ENCODE measurements at regions not wholly inside any gene's neighbourhood (a gene's known extent, or its start where the extent isn't known, plus 50 kb on each side); places are given as distances from the start of the nearest gene placed in this dataset.
"Not testable (repeated sequence)": the region's sequence is repeated elsewhere in the genome, so short reads cannot be mapped to it uniquely, and the experiment has no call there.

- DNase-seq, result no peak
These were observed 206.8 kb downstream of the KCNJ2 start for GRCh38 chr17:70375813-70376770.

- no peak for DNase-seq
These were observed 208.3 kb downstream of the KCNJ2 start for GRCh38 chr17:70377654-70378053.

DNA sequence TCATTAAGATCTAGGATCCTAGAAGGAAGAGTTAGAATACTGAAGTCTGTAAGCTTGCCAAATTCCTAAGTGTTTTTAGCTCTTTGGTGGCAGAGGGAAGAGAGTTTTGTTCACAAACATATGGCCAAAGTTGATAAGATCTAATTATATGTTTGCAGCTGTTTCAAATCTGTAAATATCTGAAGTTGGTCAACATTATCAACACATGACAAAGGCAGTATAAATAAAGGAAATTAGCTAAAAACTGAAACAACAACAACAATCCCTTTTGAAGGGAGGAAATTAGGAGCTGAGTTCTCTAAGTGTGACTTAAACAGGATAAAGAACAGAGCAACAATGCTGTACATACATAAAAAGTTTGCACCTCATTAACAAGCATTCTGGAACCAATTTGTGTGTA lies 208.7 kb downstream of the KCNJ2 start:
- DNase-seq, result no peak

- no peak for DNase-seq
These were observed 210.6 kb downstream of the KCNJ2 start for GRCh38 chr17:70379945-70380344.

DNA sequence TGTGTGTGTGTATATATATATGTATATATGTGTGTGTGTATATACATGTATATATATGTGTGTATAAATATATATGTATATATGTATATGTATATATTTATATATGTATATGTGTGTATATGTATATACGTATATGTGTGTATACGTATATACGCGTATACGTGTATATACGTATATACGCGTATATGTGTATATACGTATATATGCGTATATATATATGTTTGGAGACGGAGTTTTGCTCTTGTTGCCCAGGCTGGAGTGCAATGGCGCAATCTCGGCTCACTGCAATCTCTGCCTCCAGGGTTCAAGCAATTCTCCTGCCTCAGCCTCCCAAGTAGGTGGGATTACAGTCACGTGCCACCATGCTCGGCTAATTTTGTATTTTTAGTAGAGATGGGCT lies 212.6 kb downstream of the KCNJ2 start:
- DNase-seq, result not testable (repeated sequence)

- DNase-seq, result no peak
These were observed 219.0 kb downstream of the KCNJ2 start for GRCh38 chr17:70388326-70388725.

- DNase-seq, result not testable (repeated sequence)
These were observed 220.0 kb downstream of the KCNJ2 start for GRCh38 chr17:70389232-70389757.

DNA sequence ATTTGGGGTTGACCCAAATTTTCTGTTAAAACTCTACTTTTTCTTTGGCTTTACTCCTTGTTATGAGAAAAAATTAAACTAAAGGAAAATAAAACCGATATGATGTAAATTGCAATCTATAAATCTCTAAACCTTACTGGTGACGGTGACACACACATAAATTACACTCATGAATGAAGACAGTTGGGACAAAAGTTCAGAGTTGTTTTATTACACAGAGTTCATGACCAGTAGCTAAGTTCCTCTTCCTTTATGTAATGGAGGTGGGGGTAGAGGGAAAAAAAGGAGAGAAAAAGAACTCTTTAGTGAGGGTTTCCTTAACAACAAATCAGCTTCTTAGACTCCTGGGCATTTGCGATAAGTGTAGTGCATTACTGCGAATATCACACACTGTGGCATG lies 220.7 kb downstream of the KCNJ2 start:
- DNase-seq, result no peak

- DNase-seq, result no peak
These were observed 225.3 kb downstream of the KCNJ2 start for GRCh38 chr17:70394473-70395232.

- no peak for DNase-seq
These were observed 236.3 kb downstream of the KCNJ2 start for GRCh38 chr17:70405492-70406220.

DNA sequence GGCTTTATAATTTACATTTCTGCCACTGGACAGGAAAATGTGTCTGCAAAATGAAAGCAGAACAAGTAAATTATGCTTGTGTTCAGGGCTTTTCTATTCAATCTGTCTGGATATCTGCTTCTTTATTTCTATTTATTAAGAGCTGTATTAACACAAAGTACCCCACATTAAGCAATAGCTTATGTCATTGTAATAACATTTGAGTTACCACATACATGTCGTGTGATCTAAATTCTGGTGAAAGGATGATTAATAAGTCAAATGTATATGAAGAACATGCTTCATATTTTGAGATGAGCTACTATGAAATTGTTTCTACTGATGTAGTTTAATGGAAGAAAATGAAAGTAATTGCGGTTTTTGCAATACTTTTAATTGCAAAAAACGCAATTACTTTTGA lies 238.2 kb downstream of the KCNJ2 start:
- no peak for DNase-seq

- no peak for DNase-seq
These were observed 239.4 kb downstream of the KCNJ2 start for GRCh38 chr17:70408768-70409167.

DNA sequence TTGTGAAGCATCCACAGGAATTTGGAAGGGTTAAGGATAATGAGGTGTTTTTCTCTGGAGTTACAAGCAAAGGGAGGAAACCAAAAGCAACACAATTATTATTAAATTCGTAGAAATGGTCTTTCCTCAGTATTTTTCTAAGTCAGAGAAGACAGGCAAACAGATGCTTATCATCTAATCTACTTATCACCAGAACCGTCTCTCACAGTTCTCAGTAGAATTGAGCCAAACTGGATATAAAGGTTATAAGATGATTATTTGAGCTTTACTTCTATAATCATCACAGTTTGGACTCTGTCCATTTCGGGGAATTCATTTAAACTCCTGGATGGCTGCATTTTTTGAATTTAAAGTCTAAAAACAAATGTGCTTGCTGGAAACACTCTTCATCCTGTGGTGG lies 245.0 kb downstream of the KCNJ2 start:
- DNase-seq, result no peak

DNA sequence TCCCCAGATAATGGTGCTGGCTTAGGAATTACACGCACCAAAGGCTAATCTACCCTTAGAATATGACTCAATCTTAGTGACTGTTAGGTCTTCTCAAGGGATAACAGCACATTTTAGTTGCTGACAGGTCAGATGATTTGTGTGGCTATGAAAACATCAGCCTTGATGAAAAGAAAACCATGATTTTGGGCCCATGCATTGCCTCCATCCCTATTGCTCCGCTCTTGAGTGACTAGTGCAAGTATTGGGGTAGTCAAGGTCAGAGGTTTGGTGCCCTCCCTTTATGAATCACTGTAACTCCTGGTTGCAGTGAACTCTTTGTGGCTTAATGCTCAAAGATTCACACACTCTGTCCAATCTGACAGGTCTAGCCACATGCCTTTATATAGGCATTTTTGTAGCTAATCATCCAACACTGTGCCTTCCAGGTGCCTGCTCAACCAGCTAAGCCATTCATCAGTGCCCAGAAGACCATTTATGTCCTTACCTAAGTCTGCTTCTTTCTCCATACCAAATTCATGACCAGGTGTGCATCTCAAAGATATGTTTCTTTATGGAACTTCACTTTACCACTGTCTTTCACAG lies 251.6 kb downstream of the KCNJ2 start:
- DNase-seq, result no peak

DNA sequence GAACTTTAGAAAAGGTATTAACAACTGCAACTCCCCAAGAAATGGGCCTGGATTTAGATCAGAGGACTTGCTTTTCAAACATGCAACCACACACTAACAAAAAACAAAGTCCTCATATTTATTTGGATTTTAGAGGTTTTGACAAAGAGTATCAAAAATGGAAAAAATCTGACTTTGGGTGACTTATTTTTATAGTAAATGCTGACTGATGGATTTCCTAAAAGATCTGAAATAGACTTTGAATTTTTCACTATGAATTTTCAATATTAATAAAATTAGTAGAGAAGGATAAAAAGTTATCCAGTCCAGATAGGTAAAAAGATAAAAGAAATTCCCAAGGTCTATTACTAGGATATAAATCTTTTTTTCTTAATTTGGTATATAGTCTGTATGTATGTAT lies 253.5 kb downstream of the KCNJ2 start:
- no peak for DNase-seq

DNA sequence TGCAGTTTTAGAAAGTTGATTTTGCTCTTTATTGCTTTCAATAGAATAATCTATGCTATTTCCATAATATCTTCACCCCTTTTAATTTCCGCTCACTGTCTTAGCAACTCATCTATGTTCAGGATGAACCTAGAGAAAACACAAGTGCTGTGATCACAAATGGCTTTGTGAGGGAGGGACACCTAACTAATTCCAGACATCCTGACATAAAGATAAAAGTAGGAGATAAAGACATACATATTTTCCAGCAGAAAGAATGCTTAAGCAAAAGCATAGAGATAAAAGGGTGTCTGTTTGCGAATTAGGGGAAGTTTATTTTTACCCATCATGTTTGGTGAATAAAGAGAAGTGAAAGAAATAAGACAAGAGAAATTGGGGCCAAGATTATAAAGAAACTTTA lies 254.2 kb downstream of the KCNJ2 start:
- DNase-seq, result no peak

DNA sequence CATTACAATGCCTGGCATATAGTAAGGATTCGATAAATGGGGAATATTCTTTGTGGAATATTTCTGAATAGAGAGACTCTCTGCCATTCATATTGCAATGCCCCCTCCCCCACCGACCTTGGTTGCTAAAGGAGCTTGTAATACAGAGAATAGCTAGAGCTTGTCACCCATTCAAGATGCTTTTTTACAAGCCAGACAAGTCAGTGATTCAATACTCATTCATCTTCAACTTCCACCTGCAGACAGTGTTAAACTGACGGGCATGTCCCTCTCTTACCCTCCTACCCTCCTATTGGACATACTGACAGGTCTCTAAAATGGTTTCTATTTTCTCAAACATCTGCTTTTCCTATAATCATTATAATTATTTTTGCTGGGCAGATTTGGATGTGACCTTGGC lies 257.4 kb downstream of the KCNJ2 start:
- DNase-seq, result no peak

GRCh38 chr17:70434536-70435490 lies 265.5 kb downstream of the KCNJ2 start:
- no peak for DNase-seq

GRCh38 chr17:70437656-70438055 lies 268.3 kb downstream of the KCNJ2 start:
- no peak for DNase-seq

- DNase-seq, result no peak
These were observed 277.1 kb downstream of the KCNJ2 start for GRCh38 chr17:70446446-70446845.

DNA sequence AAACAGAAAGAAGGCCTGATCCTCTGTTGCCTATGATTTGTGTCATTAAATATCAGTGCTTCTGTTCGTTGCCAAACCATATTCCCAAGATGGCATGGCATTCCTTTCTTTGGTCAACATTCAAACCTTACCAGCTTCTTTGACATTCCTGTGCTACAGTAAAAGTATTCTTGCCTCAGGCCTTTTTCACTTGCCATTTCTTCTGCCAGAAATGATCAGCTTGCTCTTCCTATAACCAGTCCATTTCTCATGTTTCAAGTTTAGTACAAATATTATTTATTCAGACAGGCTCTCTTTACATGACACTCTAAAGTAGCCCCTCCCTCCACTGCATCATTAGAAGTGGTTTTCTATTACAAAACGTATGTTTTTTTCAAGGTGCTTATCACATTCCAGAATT lies 278.3 kb downstream of the KCNJ2 start:
- no peak for DNase-seq

Data from stimulated activated CD4-positive, alpha-beta T cell treated with anti-CD3 and anti-CD28 coated beads, Interleukin-2, amount 100 ng/mL, for 48 hours (primary cell).